Astrocyte of the spinal cord (primary cell): ENCODE measurements at regions not wholly inside any gene's neighbourhood (a gene's known extent, or its start where the extent isn't known, plus 50 kb on each side); places are given as distances from the start of the nearest gene placed in this dataset.

Experiments used
- DNase-seq: peaks from one replicate; pipeline ENCODE4 v3.0.0; 2011; ENCODE audit warnings: low read depth, low spot score
- H3K4me3 ChIP-seq: 2 replicates; pipeline ENCODE4 v1.5.1; 2011; ENCODE audit warnings: low read depth, mild to moderate bottlenecking, low read length, moderate library complexity
- in situ Hi-C: cut with HindIII; loops from 2 replicates; pipeline ENCODE4 v1.10.0; 2017; ENCODE audit warnings: low sequenced_read_pairs
- TF ChIP-seq, protein P1 (sequence below): IDR thresholded peaks from 2 replicates; pipeline ENCODE4 v1.5.1; 2012; ENCODE audit warnings: low read depth, mild to moderate bottlenecking, low read length, inconsistent platforms

DNA sequence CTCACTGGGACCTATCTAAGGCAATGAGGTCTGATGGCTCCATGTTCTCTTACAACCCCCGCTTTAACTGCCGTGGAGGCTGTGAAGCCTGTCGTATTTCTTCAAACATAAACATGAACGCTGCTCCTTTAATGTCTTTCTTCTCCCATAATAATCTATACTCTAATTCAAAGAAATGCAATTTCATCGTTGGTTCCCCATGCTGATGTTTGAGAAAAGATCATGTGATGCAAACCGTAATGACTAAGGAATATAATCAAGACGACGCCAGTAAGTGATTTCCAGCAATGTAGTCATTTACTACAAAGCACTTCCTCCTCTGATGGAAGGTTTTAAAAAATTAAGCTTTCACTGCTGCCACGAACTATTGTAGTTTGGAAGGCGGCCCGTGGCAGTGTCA is 102.6 kb upstream of the NEBL start:
- TF ChIP-seq, protein P1, sequence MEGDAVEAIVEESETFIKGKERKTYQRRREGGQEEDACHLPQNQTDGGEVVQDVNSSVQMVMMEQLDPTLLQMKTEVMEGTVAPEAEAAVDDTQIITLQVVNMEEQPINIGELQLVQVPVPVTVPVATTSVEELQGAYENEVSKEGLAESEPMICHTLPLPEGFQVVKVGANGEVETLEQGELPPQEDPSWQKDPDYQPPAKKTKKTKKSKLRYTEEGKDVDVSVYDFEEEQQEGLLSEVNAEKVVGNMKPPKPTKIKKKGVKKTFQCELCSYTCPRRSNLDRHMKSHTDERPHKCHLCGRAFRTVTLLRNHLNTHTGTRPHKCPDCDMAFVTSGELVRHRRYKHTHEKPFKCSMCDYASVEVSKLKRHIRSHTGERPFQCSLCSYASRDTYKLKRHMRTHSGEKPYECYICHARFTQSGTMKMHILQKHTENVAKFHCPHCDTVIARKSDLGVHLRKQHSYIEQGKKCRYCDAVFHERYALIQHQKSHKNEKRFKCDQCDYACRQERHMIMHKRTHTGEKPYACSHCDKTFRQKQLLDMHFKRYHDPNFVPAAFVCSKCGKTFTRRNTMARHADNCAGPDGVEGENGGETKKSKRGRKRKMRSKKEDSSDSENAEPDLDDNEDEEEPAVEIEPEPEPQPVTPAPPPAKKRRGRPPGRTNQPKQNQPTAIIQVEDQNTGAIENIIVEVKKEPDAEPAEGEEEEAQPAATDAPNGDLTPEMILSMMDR = no peak
- no peak for DNase-seq
- H3K4me3 ChIP-seq = no peak overlapping the region
- in situ Hi-C loops = no loop called here

DNA sequence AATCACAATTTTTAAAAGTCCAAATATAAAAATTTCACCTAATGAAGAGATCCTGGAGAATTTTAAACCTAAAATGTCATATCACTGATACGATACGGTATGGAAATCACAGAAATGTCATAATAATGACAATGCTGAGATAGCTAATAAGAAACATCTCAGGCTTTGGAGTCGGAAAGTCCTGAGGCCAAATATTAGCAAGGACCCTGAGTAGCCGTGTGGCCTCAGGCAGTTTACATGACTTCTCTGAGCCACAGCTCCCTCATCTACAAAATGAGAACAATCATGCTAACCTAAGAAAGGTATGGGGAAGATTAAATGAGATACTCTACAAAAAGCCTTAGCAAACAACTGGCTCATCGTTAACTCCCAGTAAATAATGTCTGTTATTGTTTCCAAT is 100.9 kb upstream of the NEBL start:
- in situ Hi-C loops = no loop called here
- no peak overlapping the region for H3K4me3 ChIP-seq
- TF ChIP-seq, protein P1 = no peak
- no peak for DNase-seq

DNA sequence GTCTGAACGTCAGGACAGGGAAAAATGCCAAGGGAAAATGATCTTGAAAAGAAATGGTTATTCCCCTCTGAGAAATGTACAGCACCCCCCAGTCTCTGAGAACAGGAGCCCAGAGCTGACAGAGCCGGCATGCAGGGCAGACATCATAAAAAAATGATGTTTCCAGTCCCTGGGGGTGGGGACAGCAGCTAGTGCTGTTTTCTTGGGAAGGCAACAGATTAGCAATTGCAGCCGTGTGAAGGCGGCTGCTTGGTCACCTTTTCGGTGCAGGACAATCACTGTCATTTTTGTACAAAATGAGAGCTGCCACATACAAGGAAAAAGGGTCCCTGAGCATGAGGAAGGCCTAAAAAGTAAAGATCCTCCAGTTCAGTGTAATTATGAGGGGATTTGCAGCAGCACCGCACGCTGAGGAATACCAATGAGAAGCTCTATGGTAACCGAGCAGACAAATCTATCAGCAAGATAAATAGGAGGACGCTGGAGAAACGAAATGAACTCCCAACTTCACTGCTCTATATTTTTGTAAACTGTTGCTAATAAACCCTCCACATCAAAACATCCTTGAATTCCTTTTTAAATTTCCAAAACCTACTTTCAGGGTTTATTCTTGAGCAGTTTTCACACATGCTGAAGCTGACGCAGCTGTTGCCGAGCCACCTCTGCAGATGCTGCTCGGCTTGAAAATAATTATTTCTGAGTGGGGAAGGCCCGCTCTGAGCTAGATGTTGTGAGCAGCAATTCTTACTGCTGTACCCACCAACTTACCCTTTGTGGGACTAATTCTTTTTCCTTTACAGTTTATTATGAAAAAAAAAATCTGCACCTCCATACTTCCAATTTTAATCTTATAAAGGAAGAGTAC is 98.2 kb upstream of the NEBL start:
- TF ChIP-seq, protein P1 = no peak
- in situ Hi-C loops = no loop called here
- no peak overlapping the region for H3K4me3 ChIP-seq
- peak; percentile 42 for DNase-seq

DNA sequence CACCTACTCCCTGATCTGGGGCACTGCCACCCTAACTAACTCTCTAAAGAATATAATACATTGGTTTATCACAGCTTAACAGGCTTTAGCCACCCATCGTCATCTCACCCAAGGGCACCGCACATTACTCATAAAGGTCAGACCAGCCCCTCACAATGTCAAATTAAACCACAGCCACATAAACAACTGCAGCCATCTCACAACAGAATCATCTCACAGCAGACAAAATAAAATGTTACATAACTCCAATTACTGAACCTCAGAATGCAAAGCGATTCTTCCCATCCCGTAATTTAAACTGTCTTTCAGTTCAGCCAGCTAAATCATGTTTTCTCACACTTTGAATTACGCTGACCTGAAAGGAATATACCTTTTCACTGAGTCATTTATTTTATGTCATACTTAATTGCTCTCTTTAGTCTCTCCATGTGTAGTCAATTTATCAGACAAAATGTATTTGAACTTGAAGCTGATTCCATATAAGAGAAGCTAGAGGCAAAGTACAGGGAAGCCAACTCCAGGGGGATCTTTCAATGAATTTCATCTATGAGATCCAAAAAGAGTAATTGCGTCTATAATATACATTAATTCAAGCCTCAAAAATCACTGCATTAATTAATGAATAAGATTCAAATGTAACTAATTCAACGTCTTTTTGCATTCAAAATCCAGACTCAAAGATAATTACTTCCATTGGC is 96.9 kb upstream of the NEBL start:
- no peak overlapping the region for H3K4me3 ChIP-seq
- DNase-seq = peak; percentile 64
- TF ChIP-seq, protein P1 = no peak
- in situ Hi-C loops = no loop called here

DNA sequence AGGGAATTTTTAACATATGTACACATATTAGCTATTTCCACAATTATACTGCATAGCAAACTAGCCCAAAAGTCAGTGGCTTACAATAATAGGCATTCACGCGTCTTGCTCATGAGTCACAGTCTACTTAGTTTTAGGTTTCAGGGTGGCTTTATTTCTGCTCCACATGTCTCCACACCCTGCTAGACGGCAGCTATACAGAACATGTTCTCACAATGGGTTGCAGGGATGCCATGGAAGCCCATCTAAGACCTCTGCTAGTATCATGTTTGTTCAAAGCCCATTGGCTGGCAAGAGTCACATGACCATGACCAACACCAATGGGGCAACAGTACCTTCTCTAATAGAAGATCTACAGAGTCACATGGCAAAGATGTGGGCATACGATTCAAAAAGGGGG is 96.3 kb upstream of the NEBL start:
- DNase-seq = peak; percentile 86
- no peak overlapping the region for H3K4me3 ChIP-seq
- in situ Hi-C loops = no loop called here
- TF ChIP-seq, protein P1 = no peak

DNA sequence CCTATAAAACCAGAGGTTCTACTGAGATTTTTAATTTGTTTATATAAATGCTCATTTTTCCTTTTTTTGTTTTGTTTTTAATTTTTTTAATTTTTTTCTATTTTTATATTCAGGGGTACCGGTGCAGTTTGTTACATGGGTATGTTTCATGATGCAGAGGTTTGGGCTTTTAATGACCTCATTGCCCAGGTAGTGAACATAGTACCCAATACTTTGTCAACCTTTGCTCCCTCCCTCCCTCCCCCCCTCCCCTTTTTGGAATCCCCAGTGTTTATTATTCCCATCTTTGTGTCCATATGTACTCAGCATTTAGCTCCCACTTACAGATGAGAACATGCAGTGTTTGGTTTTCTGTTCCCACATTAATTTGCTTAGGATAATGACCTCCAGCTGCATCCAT is 94.4 kb upstream of the NEBL start:
- DNase-seq = no peak
- TF ChIP-seq, protein P1 = no peak
- H3K4me3 ChIP-seq = no peak overlapping the region
- in situ Hi-C loops = no loop called here
